CD14-positive monocyte (primary cell): ENCODE measurements at regions not wholly inside any gene's neighbourhood (a gene's known extent, or its start where the extent isn't known, plus 50 kb on each side); places are given as distances from the start of the nearest gene placed in this dataset.

Source experiments
- DNase-seq, 3 donors: peaks; one replicate each; pipeline ENCODE4 v3.0.0-alpha.2; 2011 to 2022
- H2AFZ ChIP-seq: 2 replicates; pipeline ENCODE4 v1.6.0; 2012; ENCODE audit warnings: mild to moderate bottlenecking, low read depth, low read length, inconsistent platforms; ENCODE audit not compliant: insufficient read depth, poor library complexity, severe bottlenecking
- H3K27ac ChIP-seq, 2 donors: 1 replicate in 1 of 2; 2 replicates in 1 of 2; pipeline ENCODE4 v1.5.1; 2012 to 2013; ENCODE audit warnings: low read length in 2 of 2, control low read depth in 1 of 2, inconsistent platforms in 1 of 2, low read depth in 1 of 2, mild to moderate bottlenecking in 1 of 2
- H3K27me3 ChIP-seq, 2 donors: one replicate each; pipeline versions ENCODE4 v1.6.0 to v1.6.1; 2011 to 2013; ENCODE audit warnings: low read length in 2 of 2; ENCODE audit not compliant: control insufficient read depth in 2 of 2, insufficient read depth in 2 of 2
- H3K36me3 ChIP-seq, 2 donors: replicated peaks in 1 of 2; 1 replicate in 1 of 2; 2 replicates in 1 of 2; pipeline versions ENCODE4 v1.5.1 to v1.6.1; 2012 to 2013; ENCODE audit warnings: low read length in 2 of 2, control low read depth in 1 of 2, inconsistent platforms in 1 of 2, mild to moderate bottlenecking in 1 of 2; ENCODE audit not compliant: insufficient read depth in 2 of 2, control insufficient read depth in 1 of 2
- H3K4me1 ChIP-seq, 2 donors: 1 replicate in 1 of 2; 2 replicates in 1 of 2; pipeline versions ENCODE4 v1.5.1 to v1.6.1; 2012 to 2013; ENCODE audit warnings: low read length in 2 of 2, control low read depth in 1 of 2, inconsistent platforms in 1 of 2, mild to moderate bottlenecking in 1 of 2, moderate library complexity in 1 of 2; ENCODE audit not compliant: insufficient read depth in 2 of 2, control insufficient read depth in 1 of 2
- H3K4me2 ChIP-seq: replicated peaks from 2 replicates; pipeline ENCODE3; 2012; ENCODE audit warnings: low read length, moderate library complexity, mild to moderate bottlenecking; ENCODE audit not compliant: poor library complexity, severe bottlenecking; ENCODE audit errors: extremely low read depth
- H3K4me3 ChIP-seq, 3 experiments: fragments of 200-600 bp in 1 of 3; sonication (generic) in 1 of 3; replicated peaks in 1 of 3; 1 replicate in 2 of 3; 2 replicates in 1 of 3; pipeline ENCODE4 v1.5.1; 2011 to 2013; ENCODE audit warnings: low read length in 3 of 3, mild to moderate bottlenecking in 3 of 3, control low read depth in 2 of 3, low read depth in 2 of 3, inconsistent platforms in 1 of 3, moderate library complexity in 1 of 3
- H3K79me2 ChIP-seq: 2 replicates; pipeline ENCODE4 v1.6.0; 2012; ENCODE audit warnings: mild to moderate bottlenecking, control low read depth, inconsistent platforms, low read length, moderate library complexity; ENCODE audit not compliant: insufficient read depth
- H3K9ac ChIP-seq: 2 replicates; pipeline ENCODE4 v1.6.0; 2017; ENCODE audit warnings: low read length, mild to moderate bottlenecking; ENCODE audit not compliant: insufficient read depth, poor library complexity, severe bottlenecking
- H3K9me3 ChIP-seq, 2 donors: replicated peaks in 1 of 2; 1 replicate in 1 of 2; 2 replicates in 1 of 2; pipeline versions ENCODE4 v1.5.1 to v1.6.1; 2012 to 2013; ENCODE audit warnings: low read length in 2 of 2, control low read depth in 1 of 2; ENCODE audit not compliant: control insufficient read depth in 1 of 2, insufficient read depth in 1 of 2
- H4K20me1 ChIP-seq: 2 replicates; pipeline ENCODE4 v1.6.0; 2012; ENCODE audit warnings: mild to moderate bottlenecking, low read length, control low read depth, moderate library complexity; ENCODE audit not compliant: insufficient read depth
- H3K27ac Mint-ChIP-seq, 7 donors: one replicate each; pipeline ENCODE4 v1.8.0; 2020; ENCODE audit warnings: mild to moderate bottlenecking in 7 of 7, mixed read lengths in 7 of 7, moderate library complexity in 6 of 7, inconsistent platforms in 2 of 7
- H3K27me3 Mint-ChIP-seq, 3 donors: one replicate each; pipeline ENCODE4 v1.8.0; 2021 to 2022; ENCODE audit warnings: low read depth in 3 of 3, mild to moderate bottlenecking in 3 of 3, mixed read lengths in 3 of 3, moderate library complexity in 3 of 3, inconsistent platforms in 1 of 3
- H3K36me3 Mint-ChIP-seq, 2 donors: one replicate each; pipeline ENCODE4 v1.8.0; 2020; ENCODE audit warnings: mixed read lengths in 2 of 2, inconsistent platforms in 1 of 2, mild to moderate bottlenecking in 1 of 2
- H3K4me1 Mint-ChIP-seq: one replicate; pipeline ENCODE4 v1.8.0; 2020; ENCODE audit warnings: mild to moderate bottlenecking, mixed read lengths
- H3K4me3 Mint-ChIP-seq, 2 donors: one replicate each; pipeline ENCODE4 v1.8.0; 2020; ENCODE audit warnings: mild to moderate bottlenecking in 2 of 2, mixed read lengths in 2 of 2, moderate library complexity in 1 of 2
- H3K9me3 Mint-ChIP-seq, 7 donors: one replicate each; pipeline ENCODE4 v1.8.0; 2020 to 2022; ENCODE audit warnings: mixed read lengths in 7 of 7, mild to moderate bottlenecking in 6 of 7, moderate library complexity in 6 of 7, inconsistent platforms in 2 of 7
- WGBS: methylation state at CpG from one replicate; pipeline ENCODE4 v1.1.5; 2013; ENCODE audit warnings: missing lambda C conversion rate; ENCODE audit not compliant: insufficient coverage; 5-methylcytosine and 5-hydroxymethylcytosine counted together
- intact Hi-C, 2 donors: fragments of 100-400 bp; cut with micrococcal nuclease; formaldehyde crosslinking; loops; one replicate each; pipeline versions ENCODE4 v1.15.0 to v1.15.1; 2023
- TF ChIP-seq, protein P1 (sequence below): fragments of 200-600 bp; IDR thresholded peaks from one replicate; pipeline ENCODE4 v1.8.0; 2022; ENCODE audit warnings: antibody characterized with exemption, mild to moderate bottlenecking

DNA sequence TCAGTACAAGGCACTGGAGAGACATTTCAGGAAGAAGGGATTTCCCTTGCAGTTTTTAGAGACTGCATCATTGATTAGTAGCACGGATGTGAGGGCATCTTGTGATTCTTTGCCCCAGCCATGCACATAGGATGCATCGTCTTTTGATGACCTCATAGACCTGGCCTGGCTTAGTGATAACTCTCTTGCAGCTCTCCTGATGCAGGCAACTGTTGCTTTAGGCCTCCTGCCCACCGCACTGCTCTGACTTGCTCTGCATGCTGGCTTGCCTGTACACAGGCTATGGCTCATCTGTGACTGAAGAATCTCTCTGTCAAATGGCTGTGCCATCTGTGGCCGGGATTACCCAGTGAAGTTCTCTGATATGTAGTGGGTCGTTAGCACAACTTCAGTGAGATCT, 207.7 kb upstream of the PTCHD4 start:
- H3K27ac ChIP-seq, result no peak overlapping the region
- Mint-ChIP-seq H3K4me3 (no peak overlapping the region), H3K9me3 (peaks cover 0 to 7% (median 0%) of the 10 kb centered on the region in 7 donors), H3K27ac (no peak overlapping the region), H3K36me3 (no peaks in the 10 kb centered on the region), H3K27me3 (peaks cover 0 to 2% (median 0%) of the 10 kb centered on the region in 3 donors), H3K4me1 (no peaks in the 10 kb centered on the region)
- H3K4me2 ChIP-seq, result no peak overlapping the region
- H2AFZ ChIP-seq, result no peak overlapping the region
- H3K27me3 ChIP-seq, result no peaks in the 10 kb centered on the region
- 100% methylated on average over 4 of the region's 5 CpGs for WGBS
- no peak for DNase-seq
- no peak overlapping the region for H3K9ac ChIP-seq
- TF ChIP-seq, protein P1, sequence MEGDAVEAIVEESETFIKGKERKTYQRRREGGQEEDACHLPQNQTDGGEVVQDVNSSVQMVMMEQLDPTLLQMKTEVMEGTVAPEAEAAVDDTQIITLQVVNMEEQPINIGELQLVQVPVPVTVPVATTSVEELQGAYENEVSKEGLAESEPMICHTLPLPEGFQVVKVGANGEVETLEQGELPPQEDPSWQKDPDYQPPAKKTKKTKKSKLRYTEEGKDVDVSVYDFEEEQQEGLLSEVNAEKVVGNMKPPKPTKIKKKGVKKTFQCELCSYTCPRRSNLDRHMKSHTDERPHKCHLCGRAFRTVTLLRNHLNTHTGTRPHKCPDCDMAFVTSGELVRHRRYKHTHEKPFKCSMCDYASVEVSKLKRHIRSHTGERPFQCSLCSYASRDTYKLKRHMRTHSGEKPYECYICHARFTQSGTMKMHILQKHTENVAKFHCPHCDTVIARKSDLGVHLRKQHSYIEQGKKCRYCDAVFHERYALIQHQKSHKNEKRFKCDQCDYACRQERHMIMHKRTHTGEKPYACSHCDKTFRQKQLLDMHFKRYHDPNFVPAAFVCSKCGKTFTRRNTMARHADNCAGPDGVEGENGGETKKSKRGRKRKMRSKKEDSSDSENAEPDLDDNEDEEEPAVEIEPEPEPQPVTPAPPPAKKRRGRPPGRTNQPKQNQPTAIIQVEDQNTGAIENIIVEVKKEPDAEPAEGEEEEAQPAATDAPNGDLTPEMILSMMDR, result no peak
- no peaks in the 10 kb centered on the region for H3K4me1 ChIP-seq
- intact Hi-C loops, result no loop called here
- no peaks in the 10 kb centered on the region for H4K20me1 ChIP-seq
- no peaks in the 10 kb centered on the region for H3K79me2 ChIP-seq
- no peaks in the 10 kb centered on the region for H3K36me3 ChIP-seq
- no peak overlapping the region for H3K4me3 ChIP-seq
- no peaks in the 10 kb centered on the region for H3K9me3 ChIP-seq

GRCh38 chr6:48315915-48316314, 204.9 kb upstream of the PTCHD4 start:
- H3K4me3 ChIP-seq, result no peak overlapping the region

More at GRCh38 chr6:48315915-48316314, 204.9 kb upstream of the PTCHD4 start:
- Mint-ChIP-seq H3K9me3 (peaks cover 0 to 5% (median 0%) of the 10 kb centered on the region in 7 donors), H3K27me3 (peaks cover 0 to 2% (median 0%) of the 10 kb centered on the region in 3 donors), H3K4me3 (no peak overlapping the region), H3K27ac (no peak overlapping the region), H3K36me3 (no peaks in the 10 kb centered on the region), H3K4me1 (no peaks in the 10 kb centered on the region)
- WGBS, result no CpG with 5 or more reads among the region's 1 CpG
- DNase-seq, result no peak
- H3K4me1 ChIP-seq, result no peaks in the 10 kb centered on the region
- H2AFZ ChIP-seq, result no peak overlapping the region
- H3K9ac ChIP-seq, result no peak overlapping the region
- H3K9me3 ChIP-seq, result no peaks in the 10 kb centered on the region
- intact Hi-C loops, result no loop called here
- H3K36me3 ChIP-seq, result no peaks in the 10 kb centered on the region
- no peaks in the 10 kb centered on the region for H3K79me2 ChIP-seq
- no peaks in the 10 kb centered on the region for H4K20me1 ChIP-seq
- H3K27ac ChIP-seq, result no peak overlapping the region
- H3K4me2 ChIP-seq, result no peak overlapping the region
- H3K27me3 ChIP-seq, result no peaks in the 10 kb centered on the region
- TF ChIP-seq, protein P1, result no peak
